H9 (cell line): ENCODE measurements at regions not wholly inside any gene's neighbourhood (a gene's known extent, or its start where the extent isn't known, plus 50 kb on each side); places are given as distances from the start of the nearest gene placed in this dataset.

Experiments
- DNase-seq: peaks from one replicate; pipeline ENCODE4 v3.0.0-alpha.2; 2017
- H2AFZ ChIP-seq: one replicate; pipeline ENCODE4 v1.6.1; 2013; ENCODE audit warnings: mild to moderate bottlenecking, low read length, control low read depth, moderate library complexity
- H2AK5ac ChIP-seq: 2 replicates; pipeline ENCODE4 v1.6.1; 2013; ENCODE audit warnings: low read length, control low read depth, mixed read lengths; ENCODE audit not compliant: insufficient read length
- H2BK120ac ChIP-seq: one replicate; pipeline ENCODE4 v1.6.1; 2013; ENCODE audit warnings: low read depth, mild to moderate bottlenecking, low read length, control low read depth, inconsistent platforms; ENCODE audit not compliant: poor library complexity, severe bottlenecking
- H2BK12ac ChIP-seq: 2 replicates; pipeline ENCODE4 v1.6.1; 2013; ENCODE audit warnings: low read length, control low read depth, mixed read lengths, low read depth; ENCODE audit not compliant: insufficient read length
- H2BK15ac ChIP-seq: 2 replicates; pipeline ENCODE4 v1.6.1; 2013; ENCODE audit warnings: low read depth, low read length, control low read depth
- H2BK20ac ChIP-seq: one replicate; pipeline ENCODE4 v1.6.1; 2013; ENCODE audit warnings: low read depth, mild to moderate bottlenecking, low read length, control low read depth, inconsistent platforms; ENCODE audit not compliant: poor library complexity, severe bottlenecking
- H2BK5ac ChIP-seq: 2 replicates; pipeline ENCODE4 v1.6.1; 2013; ENCODE audit warnings: low read length, control low read depth, mixed read lengths; ENCODE audit not compliant: insufficient read length
- H3K14ac ChIP-seq: 2 replicates; pipeline ENCODE4 v1.6.1; 2013; ENCODE audit warnings: low read length, control low read depth; ENCODE audit not compliant: insufficient read depth
- H3K18ac ChIP-seq: 2 replicates; pipeline ENCODE4 v1.6.1; 2013; ENCODE audit warnings: low read depth, mild to moderate bottlenecking, mixed read lengths, low read length, control low read depth; ENCODE audit not compliant: insufficient read length
- H3K23ac ChIP-seq: 2 replicates; pipeline ENCODE4 v1.6.1; 2013; ENCODE audit warnings: low read length, control low read depth, mixed read lengths, low read depth; ENCODE audit not compliant: insufficient read length
- H3K23me2 ChIP-seq: 2 replicates; pipeline ENCODE4 v1.6.1; 2013; ENCODE audit warnings: low read depth, mild to moderate bottlenecking, mixed read lengths, low read length, control low read depth; ENCODE audit not compliant: insufficient read length, poor library complexity, severe bottlenecking
- H3K27ac ChIP-seq: 2 replicates; pipeline ENCODE4 v1.5.1; 2013; ENCODE audit warnings: low read length, control low read depth, mixed read lengths, low read depth; ENCODE audit not compliant: insufficient read length
- H3K27me3 ChIP-seq: 2 replicates; pipeline ENCODE4 v1.6.1; 2013; ENCODE audit warnings: low read length, control low read depth, inconsistent platforms; ENCODE audit not compliant: insufficient read depth
- H3K4ac ChIP-seq: 2 replicates; pipeline ENCODE4 v1.6.1; 2013; ENCODE audit warnings: low read depth, mild to moderate bottlenecking, control low read depth, inconsistent platforms, low read length, moderate library complexity
- H3K4me1 ChIP-seq: 2 replicates; pipeline ENCODE4 v1.6.1; 2013; ENCODE audit warnings: low read length, control low read depth, inconsistent platforms; ENCODE audit not compliant: insufficient read depth
- H3K4me2 ChIP-seq: 2 replicates; pipeline ENCODE4 v1.6.1; 2013; ENCODE audit warnings: low read length, control low read depth, mixed read lengths; ENCODE audit not compliant: insufficient read length, insufficient read depth
- H3K56ac ChIP-seq: 2 replicates; pipeline ENCODE4 v1.6.1; 2013; ENCODE audit warnings: low read depth, mild to moderate bottlenecking, mixed read lengths, low read length, control low read depth; ENCODE audit not compliant: insufficient read length
- H3K79me1 ChIP-seq: 2 replicates; pipeline ENCODE4 v1.6.1; 2013; ENCODE audit warnings: low read depth, mild to moderate bottlenecking, moderate library complexity, low read length, control low read depth, inconsistent platforms; ENCODE audit not compliant: insufficient read depth, poor library complexity, severe bottlenecking
- H3K79me2 ChIP-seq: 2 replicates; pipeline ENCODE4 v1.6.1; 2013; ENCODE audit warnings: low read length, control low read depth, inconsistent platforms; ENCODE audit not compliant: insufficient read depth
- H3K9ac ChIP-seq: 2 replicates; pipeline ENCODE4 v1.6.1; 2013; ENCODE audit warnings: low read length, control low read depth, mixed read lengths; ENCODE audit not compliant: insufficient read length; ENCODE audit errors: extremely low read depth
- H3K9me3 ChIP-seq: one replicate; pipeline ENCODE4 v1.6.1; 2013; ENCODE audit warnings: low read depth, low read length, inconsistent platforms; ENCODE audit not compliant: control insufficient read depth
- H3T11ph ChIP-seq: one replicate; pipeline ENCODE4 v1.6.1; 2013; ENCODE audit warnings: mild to moderate bottlenecking, low read length, control low read depth, inconsistent platforms
- H4K20me1 ChIP-seq: one replicate; pipeline ENCODE4 v1.6.1; 2013; ENCODE audit not compliant: control insufficient read depth, insufficient read length, insufficient read depth
- H4K5ac ChIP-seq: 2 replicates; pipeline ENCODE4 v1.6.1; 2013; ENCODE audit warnings: low read depth, mild to moderate bottlenecking, mixed read lengths, low read length, control low read depth; ENCODE audit not compliant: insufficient read length
- H4K8ac ChIP-seq: replicated peaks from 2 replicates; pipeline ENCODE4 v1.6.1; 2013; ENCODE audit warnings: low read length, control low read depth, mixed read lengths, low read depth; ENCODE audit not compliant: insufficient read length
- H4K91ac ChIP-seq: 2 replicates; pipeline ENCODE4 v1.6.1; 2013; ENCODE audit warnings: low read depth, mild to moderate bottlenecking, moderate library complexity, mixed read lengths, low read length, control low read depth; ENCODE audit not compliant: insufficient read length
- H3K27ac Mint-ChIP-seq, 3 experiments: 2 replicates in 2 of 3; 3 replicates in 1 of 3; pipeline ENCODE4 v1.8.0; 2020 to 2021; ENCODE audit warnings: mixed read lengths in 3 of 3, mild to moderate bottlenecking in 1 of 3, moderate library complexity in 1 of 3
- H3K27me3 Mint-ChIP-seq: 2 replicates; pipeline ENCODE4 v1.8.0; 2021; ENCODE audit warnings: low read depth, mild to moderate bottlenecking, moderate library complexity, mixed read lengths
- H3K36me3 Mint-ChIP-seq, 3 experiments: 2 replicates in 2 of 3; 3 replicates in 1 of 3; pipeline ENCODE4 v1.8.0; 2020 to 2021; ENCODE audit warnings: low read depth in 3 of 3, mixed read lengths in 3 of 3; ENCODE audit not compliant: insufficient read depth in 1 of 3
- H3K4me1 Mint-ChIP-seq, 2 experiments: 2 replicates each; pipeline ENCODE4 v1.8.0; 2020; ENCODE audit warnings: mixed read lengths in 2 of 2
- H3K4me3 Mint-ChIP-seq, 2 experiments: 2 replicates in 1 of 2; 3 replicates in 1 of 2; pipeline ENCODE4 v1.8.0; 2020 to 2021; ENCODE audit warnings: mild to moderate bottlenecking in 2 of 2, mixed read lengths in 2 of 2, moderate library complexity in 1 of 2
- H3K9me3 Mint-ChIP-seq, 2 experiments: 2 replicates in 1 of 2; 3 replicates in 1 of 2; pipeline ENCODE4 v1.8.0; 2020; ENCODE audit warnings: mild to moderate bottlenecking in 2 of 2, mixed read lengths in 2 of 2, moderate library complexity in 1 of 2
- CTCF ChIP-seq: fragments of 200-600 bp; sonication (generic); conservative IDR thresholded peaks from 3 replicates; pipeline ENCODE4 v1.8.0; 2021; ENCODE audit warnings: antibody characterized with exemption, mild to moderate bottlenecking
- WGBS: extraction: QIAGEN DNeasy Blood & Tissue Kit; methylation state at CpG from one replicate; pipeline ENCODE4 v1.1.7; 2013; ENCODE audit warnings: missing lambda C conversion rate, low lambda C conversion rate, mixed read lengths; ENCODE audit not compliant: insufficient read length; ENCODE audit errors: extremely low coverage; 5-methylcytosine and 5-hydroxymethylcytosine counted together

DNA sequence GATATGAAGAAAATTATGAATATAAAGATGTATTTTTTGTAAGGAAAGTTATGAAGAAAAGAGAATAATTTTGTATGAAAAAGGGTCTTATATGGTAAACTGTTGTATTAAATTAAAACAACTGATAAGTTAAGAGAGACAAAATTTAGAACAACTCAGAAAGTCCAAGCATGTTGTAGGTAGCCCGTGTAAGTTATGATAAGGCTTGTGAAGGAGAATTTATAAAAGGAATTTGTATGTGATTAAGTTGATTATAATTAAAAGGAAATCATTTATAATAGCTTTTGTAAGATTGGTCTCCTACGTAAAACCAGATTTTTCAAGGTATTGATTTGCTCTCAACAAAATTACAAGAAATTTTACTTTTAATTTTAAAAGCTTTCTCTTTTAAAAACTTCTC lies 1579.3 kb downstream of the HACE1 start:
- H2BK12ac ChIP-seq = no peak overlapping the region
- no peak overlapping the region for H3K14ac ChIP-seq
- no CpG with 5 or more reads among the region's 2 CpGs for WGBS
- no peaks in the 10 kb centered on the region for H3K79me1 ChIP-seq
- H3K4me3 Mint-ChIP-seq = no peak overlapping the region
- no peak overlapping the region for H3K27ac Mint-ChIP-seq
- no peak overlapping the region for H3K4me2 ChIP-seq
- H3K27me3 Mint-ChIP-seq = no peaks in the 10 kb centered on the region
- no peak overlapping the region for H3T11ph ChIP-seq
- no peak overlapping the region for H2AFZ ChIP-seq
- H3K56ac ChIP-seq = no peak overlapping the region
- H3K23ac ChIP-seq = no peak overlapping the region
- H2BK5ac ChIP-seq = no peak overlapping the region
- H4K8ac ChIP-seq = no peak overlapping the region
- H3K27ac ChIP-seq = no peak overlapping the region
- H2BK120ac ChIP-seq = no peak overlapping the region
- H3K23me2 ChIP-seq = no peaks in the 10 kb centered on the region
- H2BK15ac ChIP-seq = no peak overlapping the region
- H3K36me3 Mint-ChIP-seq = peaks cover 11 to 31% (median 12%) of the 10 kb centered on the region in 3 experiments; a peak in 6 of 7 replicates
- no peaks in the 10 kb centered on the region for H4K20me1 ChIP-seq
- H3K9ac ChIP-seq = no peak overlapping the region
- H3K4me1 ChIP-seq = no peaks in the 10 kb centered on the region
- H3K27me3 ChIP-seq = no peaks in the 10 kb centered on the region
- TF ChIP-seq CTCF = no peak
- H3K18ac ChIP-seq = no peak overlapping the region
- H3K79me2 ChIP-seq = no peaks in the 10 kb centered on the region
- H3K4me1 Mint-ChIP-seq = no peaks in the 10 kb centered on the region
- no peak overlapping the region for H2BK20ac ChIP-seq
- no peak overlapping the region for H4K5ac ChIP-seq
- H2AK5ac ChIP-seq = no peak overlapping the region
- no peak overlapping the region for H3K4ac ChIP-seq
- no peak for DNase-seq
- H3K9me3 Mint-ChIP-seq = peaks cover 34 to 37% of the 10 kb centered on the region in 2 experiments
- H4K91ac ChIP-seq = no peak overlapping the region
- H3K9me3 ChIP-seq = peaks cover 8% of the 10 kb centered on the region
